ENCODE measurements at regions not wholly inside any gene's neighbourhood (a gene's known extent, or its start where the extent isn't known, plus 50 kb on each side); places are given as distances from the start of the nearest gene placed in this dataset.
A peak's percentile ranks its signal among the peaks of the same experiment; 100 is the strongest.

- no peak for DNase-seq
Measured at GRCh38 chr1:13968361-13968760, 268.4 kb downstream of the PRDM2 start.

GRCh38 chr1:13970631-13971247 lies 270.8 kb downstream of the PRDM2 start:
- DNase-seq, result no peak

GRCh38 chr1:13976485-13976884 lies 276.5 kb downstream of the PRDM2 start:
- DNase-seq, result no peak

- DNase-seq, result no peak
Measured at GRCh38 chr1:13981142-13981541, 281.2 kb downstream of the PRDM2 start.

GRCh38 chr1:13983393-13983792 lies 283.4 kb downstream of the PRDM2 start:
- no peak for DNase-seq

GRCh38 chr1:13990939-13991338 lies 291.0 kb downstream of the PRDM2 start:
- no peak for DNase-seq

GRCh38 chr1:13992489-13993285 lies 292.7 kb downstream of the PRDM2 start:
- DNase-seq, result no peak

GRCh38 chr1:13994386-13994785 lies 294.4 kb downstream of the PRDM2 start:
- no peak for DNase-seq

GRCh38 chr1:13996334-13996733 lies 296.3 kb downstream of the PRDM2 start:
- DNase-seq, result no peak

- no peak for DNase-seq
Measured at GRCh38 chr1:14003552-14003951, 303.6 kb downstream of the PRDM2 start.

- no peak for DNase-seq
Measured at GRCh38 chr1:14009582-14009981, 309.6 kb downstream of the PRDM2 start.

GRCh38 chr1:14010476-14010875 lies 310.5 kb downstream of the PRDM2 start:
- no peak for DNase-seq

- no peak for DNase-seq
Measured at GRCh38 chr1:14011132-14011531, 311.1 kb downstream of the PRDM2 start.

GRCh38 chr1:14011888-14012287 lies 311.9 kb downstream of the PRDM2 start:
- DNase-seq, result no peak

GRCh38 chr1:14014929-14015328 lies 314.9 kb downstream of the PRDM2 start:
- peak in 1 of 3 donors; percentile 34 for DNase-seq

GRCh38 chr1:14015917-14016316 lies 315.9 kb downstream of the PRDM2 start:
- DNase-seq, result peak in 1 of 3 donors; percentile 24

GRCh38 chr1:14017531-14017961 lies 317.6 kb downstream of the PRDM2 start:
- peak in 1 of 3 donors; percentile 23 for DNase-seq

GRCh38 chr1:14019461-14019860 lies 319.5 kb downstream of the PRDM2 start:
- no peak for DNase-seq

- no peak for DNase-seq
Measured at GRCh38 chr1:14020006-14020405, 320.0 kb downstream of the PRDM2 start.

- no peak for DNase-seq
Measured at GRCh38 chr1:14027099-14027498, 327.1 kb downstream of the PRDM2 start.

GRCh38 chr1:14031461-14031860 lies 331.5 kb downstream of the PRDM2 start:
- no peak for DNase-seq

GRCh38 chr1:14034506-14034905 lies 334.5 kb downstream of the PRDM2 start:
- no peak for DNase-seq

GRCh38 chr1:14037101-14037847 lies 337.3 kb downstream of the PRDM2 start:
- DNase-seq, result peak in 1 of 3 donors; percentile 28
